WTC11 (cell line): ENCODE measurements at regions not wholly inside any gene's neighbourhood (a gene's known extent, or its start where the extent isn't known, plus 50 kb on each side); places are given as distances from the start of the nearest gene placed in this dataset.

Experiments
- ATAC-seq: fragments of 200-7000 bp; cut with Tn5 transposase; 2 replicates; pipeline ENCODE4 v1.10.0; 2021; ENCODE audit warnings: mild to moderate bottlenecking, moderate library complexity
- CTCF ChIA-PET: fragments of 300-600 bp; sonication (Branson Sonifier 250); formaldehyde crosslinking; loops from one replicate; lab custom pipeline; 2021; ENCODE audit warnings: antibody characterized with exemption; lab: Charles Lee
- POLR2A ChIA-PET: fragments of 350-600 bp; sonication (Branson Sonifier 250); formaldehyde crosslinking; loops from one replicate; lab custom pipeline; 2021; ENCODE audit warnings: antibody characterized with exemption; lab: Charles Lee
- DNase-seq: peaks from one replicate; pipeline ENCODE4 v3.0.0; 2021; ENCODE audit warnings: low spot score
- H3K27ac Mint-ChIP-seq: 2 replicates; pipeline ENCODE4 v1.8.0; 2021; ENCODE audit warnings: mixed read lengths
- H3K27me3 Mint-ChIP-seq: 2 replicates; pipeline ENCODE4 v1.8.0; 2021; ENCODE audit warnings: low read depth, mild to moderate bottlenecking, moderate library complexity, mixed read lengths
- H3K36me3 Mint-ChIP-seq: 2 replicates; pipeline ENCODE4 v1.8.0; 2021; ENCODE audit warnings: mixed read lengths
- H3K4me1 Mint-ChIP-seq: 2 replicates; pipeline ENCODE4 v1.8.0; 2022; ENCODE audit warnings: mixed read lengths
- H3K4me3 Mint-ChIP-seq: 2 replicates; pipeline ENCODE4 v1.8.0; 2021; ENCODE audit warnings: mild to moderate bottlenecking, moderate library complexity, mixed read lengths
- H3K9me3 Mint-ChIP-seq: 2 replicates; pipeline ENCODE4 v1.8.0; 2021; ENCODE audit warnings: mixed read lengths
- AR ChIP-seq: fragments of 250-450 bp; sonication (Bioruptor Pico); IDR thresholded peaks from 2 replicates; pipeline ENCODE4 v1.9.0; 2021; ENCODE audit warnings: mild to moderate bottlenecking
- ARID4B ChIP-seq: sonication (generic); formaldehyde crosslinking; IDR thresholded peaks from 2 replicates; pipeline ENCODE4 v1.8.0; 2023; ENCODE audit warnings: missing genetic modification reagents, mild to moderate bottlenecking, borderline replicate concordance
- CBFB ChIP-seq: sonication (generic); formaldehyde crosslinking; IDR thresholded peaks from 2 replicates; pipeline ENCODE4 v1.8.1; 2022; ENCODE audit warnings: mild to moderate bottlenecking, low read depth, missing genetic modification reagents
- EMX1 ChIP-seq: fragments of 250-450 bp; sonication (Bioruptor Pico); IDR thresholded peaks from 2 replicates; pipeline ENCODE4 v1.8.0; 2021; ENCODE audit warnings: mild to moderate bottlenecking
- ETV6 ChIP-seq: sonication (generic); formaldehyde crosslinking; IDR thresholded peaks from 2 replicates; pipeline ENCODE4 v1.8.1; 2022; ENCODE audit warnings: mild to moderate bottlenecking, missing genetic modification reagents
- FOXJ3 ChIP-seq: sonication (generic); formaldehyde crosslinking; IDR thresholded peaks from 2 replicates; pipeline ENCODE4 v1.9.0; 2021; ENCODE audit warnings: missing genetic modification reagents, mild to moderate bottlenecking, borderline replicate concordance
- GRHL2 ChIP-seq: fragments of 250-450 bp; sonication (Bioruptor Pico); IDR thresholded peaks from 2 replicates; pipeline ENCODE4 v1.8.0; 2022; ENCODE audit warnings: mild to moderate bottlenecking, moderate library complexity; ENCODE audit not compliant: insufficient replicate concordance, severe bottlenecking
- HMGXB4 ChIP-seq: sonication (generic); formaldehyde crosslinking; IDR thresholded peaks from 2 replicates; pipeline ENCODE4 v1.8.1; 2023; ENCODE audit warnings: mild to moderate bottlenecking, moderate library complexity, missing genetic modification reagents
- JUN ChIP-seq: sonication (generic); formaldehyde crosslinking; IDR thresholded peaks from 2 replicates; pipeline ENCODE4 v1.8.0; 2023; ENCODE audit warnings: mild to moderate bottlenecking, missing genetic modification reagents
- KAT7 ChIP-seq: sonication (generic); formaldehyde crosslinking; IDR thresholded peaks from 2 replicates; pipeline ENCODE4 v1.8.1; 2023; ENCODE audit warnings: missing genetic modification reagents, mild to moderate bottlenecking, borderline replicate concordance
- NR1H2 ChIP-seq: sonication (generic); formaldehyde crosslinking; IDR thresholded peaks from 2 replicates; pipeline ENCODE4 v1.9.0; 2021; ENCODE audit warnings: mild to moderate bottlenecking, moderate library complexity, missing genetic modification reagents
- RELA ChIP-seq: sonication (generic); formaldehyde crosslinking; IDR thresholded peaks from 2 replicates; pipeline ENCODE4 v1.8.1; 2022; ENCODE audit warnings: missing genetic modification reagents, mild to moderate bottlenecking, borderline replicate concordance
- SP1 ChIP-seq: sonication (generic); formaldehyde crosslinking; conservative IDR thresholded peaks from 2 replicates; pipeline ENCODE4 v1.8.1; 2022; ENCODE audit warnings: missing genetic modification reagents
- TEAD4 ChIP-seq: sonication (generic); formaldehyde crosslinking; IDR thresholded peaks from 2 replicates; pipeline ENCODE4 v1.8.0; 2022; ENCODE audit warnings: mild to moderate bottlenecking, missing genetic modification reagents
- ZNF121 ChIP-seq: sonication (generic); formaldehyde crosslinking; IDR thresholded peaks from 2 replicates; pipeline ENCODE4 v1.8.0; 2023; ENCODE audit warnings: missing genetic modification reagents
- TF ChIP-seq, protein P1 (sequence below): sonication (generic); formaldehyde crosslinking; IDR thresholded peaks from 2 replicates; pipeline ENCODE4 v1.8.0; 2023; ENCODE audit warnings: mild to moderate bottlenecking, missing genetic modification reagents
- TF ChIP-seq, protein P2 (sequence below): sonication (generic); formaldehyde crosslinking; IDR thresholded peaks from 2 replicates; pipeline ENCODE4 v1.8.0; 2022; ENCODE audit warnings: mild to moderate bottlenecking, missing genetic modification reagents
- TF ChIP-seq, protein P3 (sequence below): sonication (generic); formaldehyde crosslinking; IDR thresholded peaks from 2 replicates; pipeline ENCODE4 v1.8.1; 2023; ENCODE audit warnings: mild to moderate bottlenecking, missing genetic modification reagents, borderline replicate concordance

DNA sequence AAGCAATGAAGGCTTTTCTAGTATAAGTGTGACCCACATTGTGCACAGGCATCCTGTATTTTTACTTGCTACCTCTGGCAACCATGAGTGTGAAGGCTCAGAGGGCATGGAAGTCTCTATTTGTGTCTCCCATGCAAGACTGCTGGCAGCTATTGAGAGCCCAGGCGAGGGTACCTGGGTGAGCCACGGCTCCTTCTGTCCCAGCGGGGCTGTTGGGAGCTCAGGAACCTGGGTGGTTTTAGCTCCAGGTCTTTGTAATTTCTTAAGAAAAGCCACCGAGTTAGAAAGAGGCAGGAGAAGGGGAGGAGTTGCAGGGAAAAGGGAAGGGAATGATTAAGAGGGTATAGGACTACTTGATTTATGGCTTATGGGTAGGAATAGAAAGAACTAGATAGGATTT is 190.4 kb upstream of the SOX1 start:
- CTCF ChIA-PET: no interaction called here
- Mint-ChIP-seq H3K36me3 (no peaks in the 10 kb centered on the region), H3K4me1 (peaks cover 15% of the 10 kb centered on the region), H3K9me3 (peaks cover 17% of the 10 kb centered on the region), H3K27ac (no peak overlapping the region), H3K4me3 (no peak overlapping the region), H3K27me3 (peaks cover 6% of the 10 kb centered on the region; the same call in 1 of the 2 replicates)
- TF ChIP-seq CBFB: no peak
- TF ChIP-seq, protein P1, sequence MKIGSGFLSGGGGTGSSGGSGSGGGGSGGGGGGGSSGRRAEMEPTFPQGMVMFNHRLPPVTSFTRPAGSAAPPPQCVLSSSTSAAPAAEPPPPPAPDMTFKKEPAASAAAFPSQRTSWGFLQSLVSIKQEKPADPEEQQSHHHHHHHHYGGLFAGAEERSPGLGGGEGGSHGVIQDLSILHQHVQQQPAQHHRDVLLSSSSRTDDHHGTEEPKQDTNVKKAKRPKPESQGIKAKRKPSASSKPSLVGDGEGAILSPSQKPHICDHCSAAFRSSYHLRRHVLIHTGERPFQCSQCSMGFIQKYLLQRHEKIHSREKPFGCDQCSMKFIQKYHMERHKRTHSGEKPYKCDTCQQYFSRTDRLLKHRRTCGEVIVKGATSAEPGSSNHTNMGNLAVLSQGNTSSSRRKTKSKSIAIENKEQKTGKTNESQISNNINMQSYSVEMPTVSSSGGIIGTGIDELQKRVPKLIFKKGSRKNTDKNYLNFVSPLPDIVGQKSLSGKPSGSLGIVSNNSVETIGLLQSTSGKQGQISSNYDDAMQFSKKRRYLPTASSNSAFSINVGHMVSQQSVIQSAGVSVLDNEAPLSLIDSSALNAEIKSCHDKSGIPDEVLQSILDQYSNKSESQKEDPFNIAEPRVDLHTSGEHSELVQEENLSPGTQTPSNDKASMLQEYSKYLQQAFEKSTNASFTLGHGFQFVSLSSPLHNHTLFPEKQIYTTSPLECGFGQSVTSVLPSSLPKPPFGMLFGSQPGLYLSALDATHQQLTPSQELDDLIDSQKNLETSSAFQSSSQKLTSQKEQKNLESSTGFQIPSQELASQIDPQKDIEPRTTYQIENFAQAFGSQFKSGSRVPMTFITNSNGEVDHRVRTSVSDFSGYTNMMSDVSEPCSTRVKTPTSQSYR (CRISPR knock-in tag): no peak
- TF ChIP-seq SP1 (CRISPR knock-in tag): no peak
- no peak for TF ChIP-seq AR (CRISPR knock-in tag)
- TF ChIP-seq HMGXB4: no peak
- TF ChIP-seq JUN: no peak
- TF ChIP-seq, protein P2, sequence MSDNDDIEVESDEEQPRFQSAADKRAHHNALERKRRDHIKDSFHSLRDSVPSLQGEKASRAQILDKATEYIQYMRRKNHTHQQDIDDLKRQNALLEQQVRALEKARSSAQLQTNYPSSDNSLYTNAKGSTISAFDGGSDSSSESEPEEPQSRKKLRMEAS (CRISPR knock-in tag): no peak
- no peak for TF ChIP-seq KAT7 (CRISPR knock-in tag)
- TF ChIP-seq ZNF121 (CRISPR knock-in tag): no peak
- TF ChIP-seq TEAD4: no peak
- DNase-seq (no peak), ATAC-seq (no peak)
- POLR2A ChIA-PET: no interaction called here

- H3K36me3 Mint-ChIP-seq: no peaks in the 10 kb centered on the region
- no peak for ATAC-seq
- no peak for DNase-seq
- ChIA-PET POLR2A (no interaction called here), CTCF (interaction anchor here (0.7 kb wide), 1 partner anchor 373 kb away, joined by 4 read pairs; no protein-coding TSS in a partner anchor)
- no peak overlapping the region for H3K27ac Mint-ChIP-seq
- peaks cover 2% of the 10 kb centered on the region; the same call in 1 of the 2 replicates for H3K27me3 Mint-ChIP-seq
- peaks cover 10% of the 10 kb centered on the region for H3K4me1 Mint-ChIP-seq
- H3K4me3 Mint-ChIP-seq: no peak overlapping the region
- peaks cover 17% of the 10 kb centered on the region for H3K9me3 Mint-ChIP-seq
- TF ChIP-seq KAT7 (CRISPR knock-in tag) (no peak), ETV6 (CRISPR knock-in tag) (no peak), FOXJ3 (CRISPR knock-in tag) (no peak), RELA (CRISPR knock-in tag) (no peak), EMX1 (CRISPR knock-in tag) (no peak), NR1H2 (CRISPR knock-in tag) (no peak), GRHL2 (CRISPR knock-in tag) (no peak), ARID4B (CRISPR knock-in tag) (no peak)
- TF ChIP-seq, protein P3, sequence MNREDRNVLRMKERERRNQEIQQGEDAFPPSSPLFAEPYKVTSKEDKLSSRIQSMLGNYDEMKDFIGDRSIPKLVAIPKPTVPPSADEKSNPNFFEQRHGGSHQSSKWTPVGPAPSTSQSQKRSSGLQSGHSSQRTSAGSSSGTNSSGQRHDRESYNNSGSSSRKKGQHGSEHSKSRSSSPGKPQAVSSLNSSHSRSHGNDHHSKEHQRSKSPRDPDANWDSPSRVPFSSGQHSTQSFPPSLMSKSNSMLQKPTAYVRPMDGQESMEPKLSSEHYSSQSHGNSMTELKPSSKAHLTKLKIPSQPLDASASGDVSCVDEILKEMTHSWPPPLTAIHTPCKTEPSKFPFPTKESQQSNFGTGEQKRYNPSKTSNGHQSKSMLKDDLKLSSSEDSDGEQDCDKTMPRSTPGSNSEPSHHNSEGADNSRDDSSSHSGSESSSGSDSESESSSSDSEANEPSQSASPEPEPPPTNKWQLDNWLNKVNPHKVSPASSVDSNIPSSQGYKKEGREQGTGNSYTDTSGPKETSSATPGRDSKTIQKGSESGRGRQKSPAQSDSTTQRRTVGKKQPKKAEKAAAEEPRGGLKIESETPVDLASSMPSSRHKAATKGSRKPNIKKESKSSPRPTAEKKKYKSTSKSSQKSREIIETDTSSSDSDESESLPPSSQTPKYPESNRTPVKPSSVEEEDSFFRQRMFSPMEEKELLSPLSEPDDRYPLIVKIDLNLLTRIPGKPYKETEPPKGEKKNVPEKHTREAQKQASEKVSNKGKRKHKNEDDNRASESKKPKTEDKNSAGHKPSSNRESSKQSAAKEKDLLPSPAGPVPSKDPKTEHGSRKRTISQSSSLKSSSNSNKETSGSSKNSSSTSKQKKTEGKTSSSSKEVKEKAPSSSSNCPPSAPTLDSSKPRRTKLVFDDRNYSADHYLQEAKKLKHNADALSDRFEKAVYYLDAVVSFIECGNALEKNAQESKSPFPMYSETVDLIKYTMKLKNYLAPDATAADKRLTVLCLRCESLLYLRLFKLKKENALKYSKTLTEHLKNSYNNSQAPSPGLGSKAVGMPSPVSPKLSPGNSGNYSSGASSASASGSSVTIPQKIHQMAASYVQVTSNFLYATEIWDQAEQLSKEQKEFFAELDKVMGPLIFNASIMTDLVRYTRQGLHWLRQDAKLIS (CRISPR knock-in tag): no peak
Measured at GRCh38 chr13:111877906-111878305, 189.0 kb upstream of the SOX1 start.
